ENCODE measurements at regions not wholly inside any gene's neighbourhood (a gene's known extent, or its start where the extent isn't known, plus 50 kb on each side); places are given as distances from the start of the nearest gene placed in this dataset.
A peak's percentile ranks its signal among the peaks of the same experiment; 100 is the strongest.

DNA sequence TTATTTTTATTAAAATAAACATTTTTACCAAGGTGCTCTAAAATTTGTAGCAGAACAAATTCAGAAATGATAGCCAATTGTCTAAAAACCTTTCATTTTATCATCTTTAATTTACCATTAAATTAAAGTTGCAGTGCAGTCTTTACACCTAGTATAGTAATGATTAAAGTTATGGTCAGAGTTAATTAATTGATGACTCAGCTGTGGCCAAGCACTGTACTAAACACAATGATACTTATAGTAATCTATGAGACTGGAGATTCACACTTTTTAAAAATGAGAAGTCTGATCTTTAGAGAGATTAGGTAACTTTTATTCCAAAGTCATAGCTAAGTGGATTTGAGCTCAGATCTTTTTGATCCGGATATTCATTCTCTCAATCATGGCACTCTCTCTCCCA, 621.1 kb upstream of the MEF2C start:
- TF ChIP-seq POLR2A (IDR thresholded peaks at IDR 0.05; ENCODE audit: low read depth, low read length) (no peak), RFX5 (IDR thresholded peaks at IDR 0.05; ENCODE audit: low read depth, low read length) (no peak), RCOR1 (IDR thresholded peaks at IDR 0.05; ENCODE audit: insufficient replicate concordance, low read length) (no peak), RAD21 (IDR thresholded peaks at IDR 0.05; ENCODE audit: low read length) (no peak), CEBPB (IDR thresholded peaks at IDR 0.05; ENCODE audit: low read depth, low read length) (no peak), SMC3 (IDR thresholded peaks at IDR 0.05; ENCODE audit: low read depth, low read length) (no peak), MXI1 (IDR thresholded peaks at IDR 0.05; ENCODE audit: borderline replicate concordance, low read depth, low read length) (no peak), MAFK (IDR thresholded peaks at IDR 0.05; ENCODE audit: low read depth, low read length) (peak; percentile 52), FOS (IDR thresholded peaks at IDR 0.05; ENCODE audit: low read depth, low read length) (no peak)
- TF ChIP-seq, protein P1, sequence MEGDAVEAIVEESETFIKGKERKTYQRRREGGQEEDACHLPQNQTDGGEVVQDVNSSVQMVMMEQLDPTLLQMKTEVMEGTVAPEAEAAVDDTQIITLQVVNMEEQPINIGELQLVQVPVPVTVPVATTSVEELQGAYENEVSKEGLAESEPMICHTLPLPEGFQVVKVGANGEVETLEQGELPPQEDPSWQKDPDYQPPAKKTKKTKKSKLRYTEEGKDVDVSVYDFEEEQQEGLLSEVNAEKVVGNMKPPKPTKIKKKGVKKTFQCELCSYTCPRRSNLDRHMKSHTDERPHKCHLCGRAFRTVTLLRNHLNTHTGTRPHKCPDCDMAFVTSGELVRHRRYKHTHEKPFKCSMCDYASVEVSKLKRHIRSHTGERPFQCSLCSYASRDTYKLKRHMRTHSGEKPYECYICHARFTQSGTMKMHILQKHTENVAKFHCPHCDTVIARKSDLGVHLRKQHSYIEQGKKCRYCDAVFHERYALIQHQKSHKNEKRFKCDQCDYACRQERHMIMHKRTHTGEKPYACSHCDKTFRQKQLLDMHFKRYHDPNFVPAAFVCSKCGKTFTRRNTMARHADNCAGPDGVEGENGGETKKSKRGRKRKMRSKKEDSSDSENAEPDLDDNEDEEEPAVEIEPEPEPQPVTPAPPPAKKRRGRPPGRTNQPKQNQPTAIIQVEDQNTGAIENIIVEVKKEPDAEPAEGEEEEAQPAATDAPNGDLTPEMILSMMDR (conservative IDR thresholded peaks at IDR 0.05; ENCODE audit: low read depth, low read length), result no peak
- TF ChIP-seq, protein P2, sequence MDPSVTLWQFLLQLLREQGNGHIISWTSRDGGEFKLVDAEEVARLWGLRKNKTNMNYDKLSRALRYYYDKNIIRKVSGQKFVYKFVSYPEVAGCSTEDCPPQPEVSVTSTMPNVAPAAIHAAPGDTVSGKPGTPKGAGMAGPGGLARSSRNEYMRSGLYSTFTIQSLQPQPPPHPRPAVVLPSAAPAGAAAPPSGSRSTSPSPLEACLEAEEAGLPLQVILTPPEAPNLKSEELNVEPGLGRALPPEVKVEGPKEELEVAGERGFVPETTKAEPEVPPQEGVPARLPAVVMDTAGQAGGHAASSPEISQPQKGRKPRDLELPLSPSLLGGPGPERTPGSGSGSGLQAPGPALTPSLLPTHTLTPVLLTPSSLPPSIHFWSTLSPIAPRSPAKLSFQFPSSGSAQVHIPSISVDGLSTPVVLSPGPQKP (IDR thresholded peaks at IDR 0.05; ENCODE audit: borderline replicate concordance, low read depth, low read length), result no peak
